AG10803 (cell line): ENCODE measurements at regions not wholly inside any gene's neighbourhood (a gene's known extent, or its start where the extent isn't known, plus 50 kb on each side); places are given as distances from the start of the nearest gene placed in this dataset.
"Not testable (repeated sequence)": the region's sequence is repeated elsewhere in the genome, so short reads cannot be mapped to it uniquely, and the experiment has no call there.

Source experiments
- DNase-seq: peaks from one replicate; pipeline ENCODE4 v3.0.0; 2010; ENCODE audit warnings: low read depth
- H3K4me3 ChIP-seq: 2 replicates; pipeline ENCODE4 v1.5.1; 2011; ENCODE audit warnings: mild to moderate bottlenecking, low read length, control low read depth
- TF ChIP-seq, protein P1 (sequence below): conservative IDR thresholded peaks from 2 replicates; pipeline ENCODE4 v1.5.1; 2011; ENCODE audit warnings: mild to moderate bottlenecking, low read length, control low read depth, inconsistent platforms

DNA sequence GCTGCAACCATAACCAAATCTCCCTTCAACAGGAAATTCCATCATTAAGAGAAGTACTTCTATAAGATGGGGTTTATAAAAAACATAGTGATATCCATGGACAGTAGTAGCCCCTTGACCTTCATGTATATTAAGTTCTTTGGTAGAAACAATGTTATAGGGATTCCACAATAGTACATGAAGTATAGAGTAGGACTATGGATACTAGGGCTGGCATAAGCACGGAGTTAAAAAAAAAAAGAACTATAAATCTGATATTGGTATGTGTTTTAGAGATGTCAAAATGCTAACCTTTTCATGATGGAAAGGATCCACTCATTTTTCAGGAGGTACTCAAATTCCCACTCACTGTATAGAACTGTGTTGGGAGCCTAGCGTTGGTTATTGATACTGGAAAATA, 337.6 kb downstream of the FGF10 start:
- TF ChIP-seq, protein P1, sequence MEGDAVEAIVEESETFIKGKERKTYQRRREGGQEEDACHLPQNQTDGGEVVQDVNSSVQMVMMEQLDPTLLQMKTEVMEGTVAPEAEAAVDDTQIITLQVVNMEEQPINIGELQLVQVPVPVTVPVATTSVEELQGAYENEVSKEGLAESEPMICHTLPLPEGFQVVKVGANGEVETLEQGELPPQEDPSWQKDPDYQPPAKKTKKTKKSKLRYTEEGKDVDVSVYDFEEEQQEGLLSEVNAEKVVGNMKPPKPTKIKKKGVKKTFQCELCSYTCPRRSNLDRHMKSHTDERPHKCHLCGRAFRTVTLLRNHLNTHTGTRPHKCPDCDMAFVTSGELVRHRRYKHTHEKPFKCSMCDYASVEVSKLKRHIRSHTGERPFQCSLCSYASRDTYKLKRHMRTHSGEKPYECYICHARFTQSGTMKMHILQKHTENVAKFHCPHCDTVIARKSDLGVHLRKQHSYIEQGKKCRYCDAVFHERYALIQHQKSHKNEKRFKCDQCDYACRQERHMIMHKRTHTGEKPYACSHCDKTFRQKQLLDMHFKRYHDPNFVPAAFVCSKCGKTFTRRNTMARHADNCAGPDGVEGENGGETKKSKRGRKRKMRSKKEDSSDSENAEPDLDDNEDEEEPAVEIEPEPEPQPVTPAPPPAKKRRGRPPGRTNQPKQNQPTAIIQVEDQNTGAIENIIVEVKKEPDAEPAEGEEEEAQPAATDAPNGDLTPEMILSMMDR, result no peak
- no peak for DNase-seq
- H3K4me3 ChIP-seq, result no peak overlapping the region

DNA sequence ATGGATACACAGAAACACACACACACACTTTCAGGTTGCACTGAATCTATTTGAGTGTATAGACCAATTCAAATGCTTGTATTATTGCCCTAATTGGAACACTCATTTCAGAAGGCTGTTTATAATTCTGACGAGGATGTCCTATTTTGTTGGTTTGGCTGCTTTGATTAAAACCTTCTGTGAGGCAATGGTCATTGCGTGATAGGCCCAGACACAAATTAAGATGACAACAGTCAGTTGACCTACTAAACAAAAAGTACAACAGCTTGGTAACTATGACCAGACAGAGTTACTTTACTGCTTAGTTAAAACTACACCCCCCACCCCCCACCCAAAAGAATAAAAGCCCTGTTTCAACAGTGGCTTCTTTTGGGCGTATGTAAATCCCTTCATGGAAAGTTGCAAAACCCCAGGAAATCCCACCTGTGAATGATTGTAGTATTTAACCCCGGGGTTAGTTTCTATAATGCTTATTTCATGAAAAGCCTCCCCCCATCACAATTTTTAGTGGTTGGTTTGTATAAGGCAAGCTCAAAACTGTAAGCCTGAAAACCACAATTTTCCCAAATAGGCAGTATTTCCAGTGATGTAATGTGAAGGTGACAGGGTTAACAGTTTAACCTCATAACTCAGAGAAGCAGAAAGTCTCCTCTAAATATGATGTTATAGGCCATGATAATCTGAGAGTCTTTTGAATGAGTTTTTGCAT, 340.8 kb downstream of the FGF10 start:
- TF ChIP-seq, protein P1, result no peak
- no peak overlapping the region for H3K4me3 ChIP-seq
- DNase-seq, result peak; percentile 60

DNA sequence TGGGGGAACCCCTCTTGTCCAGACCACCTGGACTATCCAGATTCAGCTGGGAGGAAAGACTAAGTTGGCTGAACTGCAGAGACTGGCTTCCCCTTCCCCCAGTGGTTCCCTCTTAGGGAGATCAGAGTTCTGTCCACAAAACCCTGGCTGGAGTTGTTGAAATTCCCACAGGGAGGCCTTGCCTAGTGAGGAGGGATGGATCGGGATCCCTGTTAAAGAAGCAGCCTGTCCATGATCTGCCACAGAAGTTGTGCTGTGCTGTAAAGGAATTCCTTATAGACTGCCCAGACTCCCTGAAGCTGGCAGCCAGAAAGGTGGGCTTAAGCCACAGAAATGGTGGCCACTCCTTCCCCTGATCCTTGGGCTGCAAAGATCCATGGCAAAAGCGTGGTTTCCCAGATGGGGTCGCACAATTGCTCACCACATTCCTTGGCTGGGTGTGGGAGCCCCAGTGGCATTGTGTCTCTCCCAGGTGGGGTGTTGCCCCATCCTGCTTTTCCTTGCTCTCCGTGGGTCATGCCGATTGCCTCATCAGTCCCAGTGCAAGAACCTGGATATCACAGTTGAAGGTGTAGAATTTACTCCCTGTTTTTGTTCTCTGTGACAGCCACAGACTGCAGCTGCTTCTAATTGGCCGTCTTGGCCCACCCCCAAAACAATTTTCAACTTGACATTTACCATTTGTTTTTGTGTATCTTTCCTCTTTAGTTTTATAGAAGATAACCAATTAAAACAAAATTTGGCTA, 342.4 kb downstream of the FGF10 start:
- H3K4me3 ChIP-seq, result no peak overlapping the region
- no peak for DNase-seq
- TF ChIP-seq, protein P1, result no peak

DNA sequence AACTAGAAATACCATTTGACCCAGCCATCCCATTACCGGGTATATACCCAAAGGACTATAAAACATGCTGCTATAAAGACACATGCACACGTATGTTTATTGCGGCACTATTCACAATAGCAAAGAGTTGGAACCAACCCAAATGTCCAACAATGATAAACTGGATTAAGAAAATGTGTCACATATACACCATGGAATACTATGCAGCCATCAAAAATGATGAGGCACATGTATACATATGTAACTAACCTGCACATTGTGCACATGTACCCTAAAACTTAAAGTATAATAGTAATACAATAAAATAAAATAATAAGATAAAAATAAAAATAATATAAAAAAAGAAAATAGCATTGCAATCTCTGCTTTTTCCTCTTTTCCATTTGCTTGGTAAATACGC, 344.7 kb downstream of the FGF10 start:
- DNase-seq, H3K4me3 ChIP-seq: not testable (repeated sequence)

DNA sequence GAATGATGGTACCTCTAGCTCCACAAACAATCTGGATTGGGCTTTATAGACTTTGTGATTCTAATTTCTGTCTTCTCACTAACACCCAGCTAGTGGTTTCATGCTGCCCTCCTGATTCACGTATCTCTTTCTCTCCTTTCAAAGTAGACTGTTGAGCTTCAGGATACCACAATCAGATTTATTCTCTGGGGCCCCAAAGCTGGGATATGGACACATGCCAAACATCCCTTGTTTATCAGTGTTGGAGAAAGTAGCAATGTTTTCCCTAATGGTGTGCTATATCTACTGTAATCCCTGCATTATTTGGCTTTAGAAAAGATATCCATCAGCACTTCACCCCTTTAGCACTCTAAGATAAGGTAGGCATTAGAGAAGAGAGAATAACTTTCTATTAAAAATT, 361.0 kb downstream of the FGF10 start:
- no peak overlapping the region for H3K4me3 ChIP-seq
- DNase-seq, result no peak
- TF ChIP-seq, protein P1, result no peak

DNA sequence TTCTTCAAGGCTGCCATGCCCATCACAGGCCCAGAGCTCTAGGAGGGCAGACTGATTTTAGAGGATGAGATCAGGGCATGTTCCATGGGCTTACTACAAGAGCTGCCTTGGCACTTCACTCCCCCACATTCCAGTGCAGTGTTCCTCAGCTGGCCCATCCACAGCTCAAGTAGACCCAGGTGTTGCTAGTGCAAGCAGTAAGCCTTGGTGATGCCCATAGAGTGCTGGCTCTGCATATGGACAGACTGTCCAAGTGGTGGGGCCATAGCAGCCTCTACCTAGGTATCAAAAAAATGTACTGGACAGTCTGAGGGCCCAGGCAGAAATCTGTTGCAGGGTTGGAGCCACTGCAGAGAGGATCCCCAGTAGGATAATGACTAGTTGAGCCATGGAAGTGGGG, 366.6 kb downstream of the FGF10 start:
- no peak for DNase-seq
- TF ChIP-seq, protein P1, result no peak
- H3K4me3 ChIP-seq, result no peak overlapping the region

DNA sequence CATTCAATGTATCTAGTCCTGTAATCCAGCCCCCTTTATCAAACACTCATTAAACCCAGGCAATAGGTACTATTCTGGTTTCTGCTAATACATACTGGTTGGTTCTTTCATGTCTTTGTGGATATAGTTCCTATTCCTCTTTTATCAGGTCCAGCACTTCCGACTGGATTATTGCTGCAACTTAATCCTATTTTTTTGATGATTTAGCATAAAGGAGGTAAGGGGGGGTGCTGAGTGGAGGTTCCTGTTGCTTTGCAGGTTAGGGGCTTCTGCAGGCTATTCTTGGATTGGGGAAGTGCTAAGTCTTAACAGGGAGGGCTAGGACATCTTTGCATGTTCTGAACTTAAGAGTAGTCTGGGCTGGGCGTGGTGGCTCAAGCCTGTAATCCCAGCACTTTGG, 377.7 kb downstream of the FGF10 start:
- TF ChIP-seq, protein P1, result no peak
- no peak overlapping the region for H3K4me3 ChIP-seq
- DNase-seq, result no peak
